GM23248 (cell line): ENCODE measurements at regions not wholly inside any gene's neighbourhood (a gene's known extent, or its start where the extent isn't known, plus 50 kb on each side); places are given as distances from the start of the nearest gene placed in this dataset.

Source experiments
- DNase-seq: peaks from one replicate; pipeline ENCODE4 v3.0.0-alpha.2; 2015
- H2AFZ ChIP-seq: fragments of 200-600 bp; sonication (generic); 2 replicates; pipeline ENCODE4 v1.6.1; 2016; ENCODE audit warnings: antibody characterized with exemption
- H3F3A ChIP-seq: fragments of 200-600 bp; sonication (generic); 2 replicates; pipeline ENCODE4 v1.6.1; 2016; ENCODE audit warnings: mild to moderate bottlenecking, antibody characterized with exemption, mixed run types; ENCODE audit not compliant: insufficient read depth
- H3K27ac ChIP-seq: fragments of 200-600 bp; sonication (generic); 2 replicates; pipeline ENCODE4 v1.5.1; 2016; ENCODE audit warnings: mild to moderate bottlenecking
- H3K27me3 ChIP-seq: fragments of 200-600 bp; sonication (generic); replicated peaks from 2 replicates; pipeline ENCODE4 v1.6.1; 2016; ENCODE audit warnings: mild to moderate bottlenecking; ENCODE audit not compliant: insufficient read depth
- H3K36me3 ChIP-seq: fragments of 200-600 bp; sonication (generic); 2 replicates; pipeline ENCODE4 v1.6.1; 2016; ENCODE audit warnings: low read depth, mild to moderate bottlenecking
- H3K4me1 ChIP-seq: fragments of 200-600 bp; sonication (generic); 2 replicates; pipeline ENCODE4 v1.6.1; 2016; ENCODE audit warnings: mild to moderate bottlenecking; ENCODE audit not compliant: insufficient read depth
- H3K4me2 ChIP-seq: fragments of 200-600 bp; sonication (generic); one replicate; pipeline ENCODE4 v1.6.1; 2016; ENCODE audit warnings: mild to moderate bottlenecking; ENCODE audit not compliant: unreplicated experiment
- H3K4me3 ChIP-seq: fragments of 200-600 bp; sonication (generic); 2 replicates; pipeline ENCODE4 v1.5.1; 2016; ENCODE audit warnings: mild to moderate bottlenecking
- H3K79me2 ChIP-seq: fragments of 200-600 bp; sonication (generic); 2 replicates; pipeline ENCODE4 v1.6.1; 2016; ENCODE audit warnings: mild to moderate bottlenecking; ENCODE audit not compliant: insufficient read depth
- H3K9ac ChIP-seq: fragments of 200-600 bp; sonication (generic); 2 replicates; pipeline ENCODE4 v1.6.1; 2016; ENCODE audit warnings: mild to moderate bottlenecking
- H3K9me2 ChIP-seq: fragments of 200-600 bp; sonication (generic); 2 replicates; pipeline ENCODE4 v1.6.1; 2016; ENCODE audit warnings: mixed run types, mild to moderate bottlenecking, moderate library complexity; ENCODE audit not compliant: insufficient read depth
- H3K9me3 ChIP-seq: fragments of 200-600 bp; sonication (generic); one replicate; pipeline ENCODE4 v1.6.1; 2017; ENCODE audit warnings: low read depth
- H4K20me1 ChIP-seq: fragments of 200-600 bp; sonication (generic); 2 replicates; pipeline ENCODE4 v1.6.0; 2016; ENCODE audit not compliant: insufficient read depth
- EZH2 ChIP-seq: fragments of 200-600 bp; sonication (generic); IDR thresholded peaks from 2 replicates; pipeline ENCODE4 v1.6.1; 2018; ENCODE audit warnings: antibody characterized with exemption, mild to moderate bottlenecking; ENCODE audit not compliant: insufficient read depth, poor library complexity, severe bottlenecking
- EZH2phosphoT487 ChIP-seq: fragments of 200-600 bp; sonication (generic); IDR thresholded peaks from 2 replicates; pipeline ENCODE4 v1.6.1; 2018; ENCODE audit warnings: antibody characterized with exemption, moderate library complexity, mild to moderate bottlenecking, low read depth; ENCODE audit not compliant: insufficient read depth
- WGBS, 2 experiments: methylation state at CpG; one replicate each; pipeline ENCODE4 v1.1.6; 2015 to 2017; ENCODE audit warnings: low lambda C conversion rate in 2 of 2, low coverage in 1 of 2; ENCODE audit errors: missing lambda C conversion rate in 2 of 2; 5-methylcytosine and 5-hydroxymethylcytosine counted together
- in situ Hi-C: fragments of 300-500 bp; cut with MboI; formaldehyde crosslinking; loops from 2 replicates; pipeline ENCODE4 v1.15.0; 2020

DNA sequence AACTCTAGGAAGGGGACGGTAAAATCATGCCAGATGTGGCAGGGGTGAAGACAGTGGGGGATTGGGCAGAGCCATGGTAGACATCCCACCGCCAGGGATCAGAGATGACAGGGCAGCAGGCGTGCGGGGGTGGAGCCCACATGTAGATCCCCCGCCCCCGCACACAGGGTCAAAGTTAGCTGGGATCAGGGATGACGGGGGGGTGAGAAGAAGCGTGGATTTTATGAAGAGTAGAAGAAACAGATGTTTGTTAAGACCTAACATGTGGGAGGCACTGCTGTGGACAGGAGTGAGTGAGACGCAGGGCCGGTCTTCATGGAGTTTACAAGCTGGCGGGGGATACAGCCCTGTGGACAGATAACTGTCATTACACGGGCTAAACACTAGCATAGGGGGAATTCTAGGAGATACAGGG is 154.0 kb upstream of the KLF14 start:
- Histone ChIP-seq H3K4me3 (peak overlapping the region; percentile 1), H3K4me2 (peak overlapping the region; percentile 69), H4K20me1 (no peaks in the 10 kb centered on the region), H3K4me1 (peaks cover 86% of the 10 kb centered on the region), H3K9ac (peak overlapping the region; percentile 89), H2AFZ (no peak overlapping the region), H3K9me2 (no peaks in the 10 kb centered on the region), H3F3A (peaks cover 93% of the 10 kb centered on the region), H3K79me2 (peaks cover 95% of the 10 kb centered on the region), H3K27ac (peak overlapping the region; percentile 99), H3K27me3 (no peaks in the 10 kb centered on the region), H3K36me3 (peaks cover 68% of the 10 kb centered on the region), H3K9me3 (no peaks in the 10 kb centered on the region)
- in situ Hi-C loops, result no loop called here
- no peak for TF ChIP-seq EZH2
- TF ChIP-seq EZH2phosphoT487, result no peak
- DNase-seq, result peak; percentile 72
- WGBS, 2 experiments, result 26 to 29% methylated on average over 12 of the region's 12 CpGs

DNA sequence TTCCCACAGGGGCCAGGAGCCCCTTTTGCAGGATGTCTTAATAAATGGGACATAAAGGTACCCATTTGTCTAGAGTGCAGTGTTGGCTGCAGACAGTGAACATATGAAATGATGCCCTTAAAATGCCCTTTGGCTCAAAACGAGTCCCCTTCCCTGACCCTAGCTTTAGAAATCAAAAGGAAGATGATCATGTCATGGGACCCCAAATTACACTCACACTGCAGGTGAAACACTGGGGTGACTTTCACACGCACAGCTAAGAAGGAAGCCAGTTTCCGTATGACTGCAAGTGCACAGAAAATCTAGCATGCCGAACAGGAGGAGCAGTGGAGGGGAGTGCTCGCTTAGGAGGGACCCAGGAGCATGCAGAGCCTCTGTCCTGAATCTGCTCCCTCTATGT is 154.5 kb upstream of the KLF14 start:
- 71 to 75% methylated on average over 5 of the region's 5 CpGs for WGBS, 2 experiments
- no peak for DNase-seq
- no peak overlapping the region for H2AFZ ChIP-seq

DNA sequence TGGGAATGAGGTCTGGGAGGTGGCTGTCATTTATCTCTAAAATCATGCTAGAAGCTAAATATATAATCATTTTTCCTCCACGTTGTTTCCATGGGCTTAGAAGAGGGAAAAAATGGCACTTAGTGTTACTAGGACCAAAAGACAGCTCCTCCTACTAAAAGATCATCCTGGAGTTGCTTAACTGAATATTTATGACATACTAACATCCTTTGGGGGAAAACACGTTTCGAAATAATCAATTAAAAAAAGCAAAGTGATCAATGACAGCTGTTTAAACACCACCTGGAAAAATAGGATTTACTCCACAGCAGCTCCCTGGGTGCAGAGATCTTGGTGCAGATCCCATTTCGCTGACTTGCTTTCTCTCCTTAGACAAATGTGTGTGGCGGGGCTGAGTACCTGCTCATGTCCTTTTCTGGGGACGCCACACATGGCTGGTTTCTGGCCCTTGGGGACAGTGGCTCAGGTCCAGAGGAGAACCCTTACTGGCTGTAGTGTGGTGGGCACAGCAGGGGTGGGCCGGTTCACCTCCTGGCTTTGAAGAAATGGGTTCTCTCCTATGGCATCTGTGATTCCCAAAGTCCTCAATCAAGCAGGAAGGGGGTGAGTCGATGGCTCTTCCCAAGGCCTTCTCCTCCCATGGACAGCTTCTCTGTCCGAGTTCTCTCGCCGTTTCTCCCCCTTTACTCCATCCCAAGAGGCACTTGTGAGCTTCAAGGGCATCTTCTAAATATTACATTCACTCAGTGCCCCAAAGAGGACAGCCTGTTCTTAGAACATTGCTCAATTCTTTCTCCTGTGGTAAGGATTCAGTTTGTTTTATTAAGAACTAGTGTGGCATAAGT is 156.4 kb upstream of the KLF14 start:
- H3K9me2 ChIP-seq, result no peaks in the 10 kb centered on the region
- peaks cover 93% of the 10 kb centered on the region for H3F3A ChIP-seq
- H3K4me3 ChIP-seq, result peak overlapping the region; percentile 51
- H2AFZ ChIP-seq, result no peak overlapping the region
- no peaks in the 10 kb centered on the region for H4K20me1 ChIP-seq
- peaks cover 95% of the 10 kb centered on the region for H3K79me2 ChIP-seq
- H3K4me1 ChIP-seq, result peaks cover 96% of the 10 kb centered on the region
- H3K27me3 ChIP-seq, result no peaks in the 10 kb centered on the region
- H3K9me3 ChIP-seq, result no peaks in the 10 kb centered on the region
- TF ChIP-seq EZH2 (no peak), EZH2phosphoT487 (no peak)
- peaks cover 65% of the 10 kb centered on the region for H3K36me3 ChIP-seq
- 43 to 48% methylated on average over 11 of the region's 11 CpGs for WGBS, 2 experiments
- H3K27ac ChIP-seq, result peak overlapping the region; percentile 99
- peak overlapping the region; percentile 89 for H3K9ac ChIP-seq
- DNase-seq, result peak; percentile 58
- H3K4me2 ChIP-seq, result peak overlapping the region; percentile 83
- in situ Hi-C loops, result no loop called here

More for the DNA sequence above, 154.5 kb upstream of the KLF14 start:
- peaks cover 91% of the 10 kb centered on the region for H3K4me1 ChIP-seq
- H4K20me1 ChIP-seq, result no peaks in the 10 kb centered on the region
- in situ Hi-C loops, result no loop called here
- no peak for TF ChIP-seq EZH2
- TF ChIP-seq EZH2phosphoT487, result no peak
- H3K27me3 ChIP-seq, result no peaks in the 10 kb centered on the region
- peak overlapping the region; percentile 99 for H3K27ac ChIP-seq
- H3F3A ChIP-seq, result peaks cover 93% of the 10 kb centered on the region
- H3K79me2 ChIP-seq, result peaks cover 95% of the 10 kb centered on the region
- H3K36me3 ChIP-seq, result peaks cover 63% of the 10 kb centered on the region
- H3K9me2 ChIP-seq, result no peaks in the 10 kb centered on the region
- H3K4me3 ChIP-seq, result peak overlapping the region; percentile 1
- no peaks in the 10 kb centered on the region for H3K9me3 ChIP-seq
- H3K4me2 ChIP-seq, result peak overlapping the region; percentile 69
- peak overlapping the region; percentile 89 for H3K9ac ChIP-seq

DNA sequence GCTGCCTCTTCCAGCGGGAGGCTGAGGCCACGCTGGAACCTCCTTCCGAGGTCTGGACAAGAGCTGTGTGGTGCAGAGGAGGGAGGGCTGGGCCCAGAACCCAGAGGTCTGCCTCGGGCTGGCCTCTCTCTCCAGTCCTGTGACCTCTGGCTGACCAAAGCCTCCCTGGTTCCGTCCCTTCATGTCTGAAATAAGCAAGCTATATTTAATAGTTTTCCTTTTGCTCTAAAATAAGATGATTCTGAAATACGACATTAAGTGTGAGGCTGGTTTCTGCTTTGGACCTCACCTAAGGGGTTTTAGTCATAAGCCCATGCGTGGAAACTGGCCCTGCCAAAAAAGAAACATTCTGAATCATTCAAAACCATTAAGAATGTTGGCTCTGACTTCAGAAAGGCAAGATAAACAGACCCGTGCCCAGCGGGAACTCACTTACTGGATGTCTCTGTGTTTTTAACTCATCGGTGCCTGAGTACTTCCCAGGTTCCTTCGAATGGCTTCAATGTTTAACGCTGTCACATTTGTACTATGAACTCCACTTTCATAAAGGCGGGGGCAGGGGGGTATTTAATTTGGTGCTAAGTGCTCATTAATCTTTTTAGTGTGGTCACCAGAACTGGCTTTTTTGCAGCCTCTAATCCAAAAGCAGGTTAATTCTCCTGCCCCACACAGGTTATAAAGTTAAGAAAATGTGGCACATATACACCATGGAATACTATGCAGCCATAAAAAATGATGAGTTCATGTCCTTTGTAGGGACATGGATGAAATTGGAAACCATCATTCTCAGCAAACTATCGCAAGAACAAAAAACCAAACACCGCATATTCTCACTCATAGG is 157.5 kb upstream of the KLF14 start:
- no peaks in the 10 kb centered on the region for H3K9me3 ChIP-seq
- H4K20me1 ChIP-seq, result no peaks in the 10 kb centered on the region
- in situ Hi-C loops, result no loop called here
- H3K9me2 ChIP-seq, result no peaks in the 10 kb centered on the region
- H3F3A ChIP-seq, result peaks cover 93% of the 10 kb centered on the region
- peak overlapping the region; percentile 51 for H3K4me3 ChIP-seq
- H3K9ac ChIP-seq, result peak overlapping the region; percentile 89
- no peaks in the 10 kb centered on the region for H3K27me3 ChIP-seq
- H3K4me2 ChIP-seq, result peak overlapping the region; percentile 83
- peaks cover 95% of the 10 kb centered on the region for H3K4me1 ChIP-seq
- DNase-seq, result peak; percentile 99
- no peak for TF ChIP-seq EZH2
- no peak for TF ChIP-seq EZH2phosphoT487
- H3K79me2 ChIP-seq, result peaks cover 95% of the 10 kb centered on the region
- peaks cover 69% of the 10 kb centered on the region for H3K36me3 ChIP-seq
- WGBS, 2 experiments, result 8 to 9% methylated on average over 13 of the region's 15 CpGs
- H2AFZ ChIP-seq, result no peak overlapping the region
- H3K27ac ChIP-seq, result peak overlapping the region; percentile 99
